HG03439 (cell line): ENCODE measurements at regions not wholly inside any gene's neighbourhood (a gene's known extent, or its start where the extent isn't known, plus 50 kb on each side); places are given as distances from the start of the nearest gene placed in this dataset.

Experiments used
- ATAC-seq: cut with Tn5 transposase; IDR thresholded peaks from one replicate; pipeline ENCODE4 v1.9.1; 2021; ENCODE audit warnings: mild to moderate bottlenecking, moderate library complexity; ENCODE audit not compliant: unreplicated experiment

- ATAC-seq: no peak
These were observed 139.8 kb upstream of the SLC30A5 start for GRCh38 chr5:68953875-68954617.

GRCh38 chr5:68954618-68954910 lies 139.2 kb upstream of the SLC30A5 start:
- no peak for ATAC-seq

- no peak for ATAC-seq
These were observed 136.2 kb upstream of the SLC30A5 start for GRCh38 chr5:68957591-68957990.

GRCh38 chr5:68958428-68958827 lies 135.4 kb upstream of the SLC30A5 start:
- ATAC-seq: no peak

- no peak for ATAC-seq
These were observed 133.4 kb upstream of the SLC30A5 start for GRCh38 chr5:68960456-68960855.

GRCh38 chr5:68960961-68961360 lies 132.9 kb upstream of the SLC30A5 start:
- ATAC-seq: no peak

GRCh38 chr5:68961762-68962161 lies 132.1 kb upstream of the SLC30A5 start:
- ATAC-seq: no peak

- no peak for ATAC-seq
These were observed 130.9 kb upstream of the SLC30A5 start for GRCh38 chr5:68962757-68963484.

GRCh38 chr5:68964679-68965078 lies 129.1 kb upstream of the SLC30A5 start:
- ATAC-seq: no peak

GRCh38 chr5:68965926-68966325 lies 127.9 kb upstream of the SLC30A5 start:
- no peak for ATAC-seq

- ATAC-seq: no peak
These were observed 127.2 kb upstream of the SLC30A5 start for GRCh38 chr5:68966596-68966995.

GRCh38 chr5:68968429-68968828 lies 125.4 kb upstream of the SLC30A5 start:
- ATAC-seq: no peak

GRCh38 chr5:68970617-68971016 lies 123.2 kb upstream of the SLC30A5 start:
- ATAC-seq: no peak

GRCh38 chr5:68973696-68974095 lies 120.1 kb upstream of the SLC30A5 start:
- no peak for ATAC-seq

GRCh38 chr5:68983043-68983442 lies 110.8 kb upstream of the SLC30A5 start:
- ATAC-seq: no peak

GRCh38 chr5:68983959-68984358 lies 109.9 kb upstream of the SLC30A5 start:
- no peak for ATAC-seq

- ATAC-seq: no peak
These were observed 102.3 kb upstream of the SLC30A5 start for GRCh38 chr5:68991279-68992084.

- ATAC-seq: peak; percentile 85
These were observed 99.2 kb upstream of the SLC30A5 start for GRCh38 chr5:68994645-68995044.

GRCh38 chr5:68995845-68996545 lies 97.8 kb upstream of the SLC30A5 start:
- ATAC-seq: no peak

- ATAC-seq: no peak
These were observed 94.6 kb upstream of the SLC30A5 start for GRCh38 chr5:68999181-68999580.

- no peak for ATAC-seq
These were observed 93.4 kb upstream of the SLC30A5 start for GRCh38 chr5:69000216-69000919.
